Heart right ventricle (tissue), 16 donors: ENCODE measurements at regions not wholly inside any gene's neighbourhood (a gene's known extent, or its start where the extent isn't known, plus 50 kb on each side); places are given as distances from the start of the nearest gene placed in this dataset.
"Not testable (repeated sequence)": the region's sequence is repeated elsewhere in the genome, so short reads cannot be mapped to it uniquely, and the experiment has no call there.

Source experiments
- ATAC-seq, 8 donors: fragments of 200-7000 bp; cut with Tn5 transposase; one replicate each; pipeline ENCODE4 v1.9.1; 2020; ENCODE audit warnings: mild to moderate bottlenecking in 8 of 8, moderate library complexity in 8 of 8, moderate number of reproducible peaks in 1 of 8
- DNase-seq, 2 donors: peaks; one replicate each; pipeline ENCODE4 v3.0.0-alpha.2; 2020
- H3K27ac ChIP-seq, 10 donors: fragments of 200-600 bp; sonication (generic) in 2 of 10; one replicate each; pipeline versions ENCODE4 v1.5.0 to v1.8.0; 2020 to 2022; ENCODE audit warnings: mild to moderate bottlenecking in 3 of 10
- H3K27me3 ChIP-seq, 7 donors: fragments of 200-600 bp; one replicate each; pipeline ENCODE4 v1.8.0; 2021 to 2022; ENCODE audit warnings: mild to moderate bottlenecking in 2 of 7
- H3K36me3 ChIP-seq, 9 donors: fragments of 200-600 bp; sonication (generic) in 1 of 9; one replicate each; pipeline versions ENCODE4 v1.5.0 to v1.8.0; 2020 to 2022; ENCODE audit warnings: mild to moderate bottlenecking in 2 of 9
- H3K4me1 ChIP-seq, 9 donors: fragments of 200-600 bp; sonication (generic) in 1 of 9; one replicate each; pipeline versions ENCODE4 v1.5.0 to v1.8.0; 2020 to 2022; ENCODE audit warnings: mild to moderate bottlenecking in 4 of 9
- H3K4me3 ChIP-seq, 10 donors: fragments of 200-600 bp; sonication (generic) in 2 of 10; one replicate each; pipeline versions ENCODE4 v1.5.0 to v1.8.0; 2020 to 2022; ENCODE audit warnings: mild to moderate bottlenecking in 7 of 10, moderate library complexity in 2 of 10
- H3K9me3 ChIP-seq, 11 donors: fragments of 200-600 bp in 10 of 11; sonication (generic) in 2 of 11; one replicate each; pipeline versions ENCODE4 v1.5.0 to v1.8.0; 2013 to 2022; ENCODE audit warnings: mild to moderate bottlenecking in 2 of 11, control low read depth in 1 of 11, moderate library complexity in 1 of 11
- WGBS, 2 donors: extraction: QIAGEN DNeasy Blood & Tissue Kit; methylation state at CpG; one replicate each; pipeline ENCODE4 v1.1.7; 2013; ENCODE audit warnings: inconsistent platforms in 1 of 2; 5-methylcytosine and 5-hydroxymethylcytosine counted together
- intact Hi-C, 10 donors: fragments of 100-400 bp; cut with DNase I; formaldehyde crosslinking; loops; one replicate each; pipeline versions ENCODE4 v1.11.1 to v1.14.2; 2022
- TF ChIP-seq, protein P1 (sequence below), 9 donors: fragments of 200-600 bp; sonication (generic) in 2 of 9; IDR thresholded peaks; one replicate each; pipeline versions ENCODE4 v1.5.0 to v1.8.0; 2021 to 2022; ENCODE audit warnings: antibody characterized with exemption in 9 of 9, mild to moderate bottlenecking in 5 of 9, moderate library complexity in 1 of 9
- donor health status: Arrhythmogenic right ventricular cardiomyopathy.
- donor health status: ischemic (EF 13 %, LVEDD 7.1; RV severe dilation, severe dysfunction).
- donor health status: healthy with polysubstance abuse.
- donor health status: DM: no; HTN: yes; CAD: no.
- donor health status: DM: no; HTN: no; CAD: no.
- donor health status: ischemic (EF 25% LVEDD 6.9; RV normal size, moderate dysfunction).
- donor health status: ischemic (EF 25% LVEDD 5.7; RV mildly dilated, moderate dysfunction).
- donor health status: healthy.
- donor health status: DM: yes; HTN: yes; CAD: no.
- donor health status: Ischemic cardiomyopathy.
- donor health status: ischemic (EF 35%, LVEDD 5.7; RV mildly dilated, moderate dysfunction).
- donor health status: nonischemic (EF 11% LVEDD 7.7; RV severe dilation, severe dysfunction).
- donor health status: DM: yes; HTN: yes; CAD: no.
- donor health status: PGD.
- donor health status: ischemic (EF 29% LVEDD 5.4; RV normal size, mild dysfunction).
- donor health status: nonischemic (EF 23%, LVEDD 6.1; RV moderate dilation, normal function).

- no peaks in the 10 kb centered on the region for H3K27me3 ChIP-seq
- intact Hi-C loops = loop anchor here in 2 of 10 donors (5.0 to 10.0 kb wide), 2 partner anchors 245 to 488 kb away; partner anchors contain the start of gene TIAM1 (in 1 of the 2)
- no peak for ATAC-seq
- TF ChIP-seq, protein P1, sequence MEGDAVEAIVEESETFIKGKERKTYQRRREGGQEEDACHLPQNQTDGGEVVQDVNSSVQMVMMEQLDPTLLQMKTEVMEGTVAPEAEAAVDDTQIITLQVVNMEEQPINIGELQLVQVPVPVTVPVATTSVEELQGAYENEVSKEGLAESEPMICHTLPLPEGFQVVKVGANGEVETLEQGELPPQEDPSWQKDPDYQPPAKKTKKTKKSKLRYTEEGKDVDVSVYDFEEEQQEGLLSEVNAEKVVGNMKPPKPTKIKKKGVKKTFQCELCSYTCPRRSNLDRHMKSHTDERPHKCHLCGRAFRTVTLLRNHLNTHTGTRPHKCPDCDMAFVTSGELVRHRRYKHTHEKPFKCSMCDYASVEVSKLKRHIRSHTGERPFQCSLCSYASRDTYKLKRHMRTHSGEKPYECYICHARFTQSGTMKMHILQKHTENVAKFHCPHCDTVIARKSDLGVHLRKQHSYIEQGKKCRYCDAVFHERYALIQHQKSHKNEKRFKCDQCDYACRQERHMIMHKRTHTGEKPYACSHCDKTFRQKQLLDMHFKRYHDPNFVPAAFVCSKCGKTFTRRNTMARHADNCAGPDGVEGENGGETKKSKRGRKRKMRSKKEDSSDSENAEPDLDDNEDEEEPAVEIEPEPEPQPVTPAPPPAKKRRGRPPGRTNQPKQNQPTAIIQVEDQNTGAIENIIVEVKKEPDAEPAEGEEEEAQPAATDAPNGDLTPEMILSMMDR (IDR thresholded peaks at IDR 0.05) = no peak
- H3K27ac ChIP-seq = no peak overlapping the region
- H3K9me3 ChIP-seq = no peaks in the 10 kb centered on the region
- peaks cover 0 to 11% (median 5%) of the 10 kb centered on the region in 9 donors for H3K4me1 ChIP-seq
- H3K36me3 ChIP-seq = no peaks in the 10 kb centered on the region
- DNase-seq = no peak
- 75 to 79% methylated on average over 3 of the region's 3 CpGs for WGBS, 2 donors
- H3K4me3 ChIP-seq = no peak overlapping the region
Observed at GRCh38 chr21:31589820-31590219, 69.7 kb upstream of the SOD1 start.

DNA sequence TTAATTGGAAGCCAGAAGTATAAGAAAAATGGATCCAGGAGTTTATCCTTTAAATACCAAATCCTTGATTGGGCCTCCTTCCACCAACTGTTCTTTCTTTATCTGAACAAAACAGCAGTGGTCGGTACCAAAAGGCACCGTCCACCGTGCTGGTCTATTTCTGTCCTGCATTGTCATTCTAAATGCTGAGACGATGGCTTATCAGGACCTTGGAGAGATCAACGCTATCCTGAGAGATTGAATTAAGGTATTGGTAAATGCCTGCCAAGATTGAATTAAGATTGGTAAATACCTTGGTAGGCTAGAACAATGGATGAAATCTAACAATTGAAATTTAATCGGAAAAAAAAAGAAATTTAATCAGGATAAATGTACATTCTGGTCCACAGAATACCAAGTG lies 73.4 kb upstream of the SOD1 start:
- peaks cover 0 to 9% (median 0%) of the 10 kb centered on the region in 9 donors for H3K4me1 ChIP-seq
- ATAC-seq = no peak
- no peak for DNase-seq
- H3K9me3 ChIP-seq = no peaks in the 10 kb centered on the region
- no peaks in the 10 kb centered on the region for H3K27me3 ChIP-seq
- no peaks in the 10 kb centered on the region for H3K36me3 ChIP-seq
- 29 to 41% methylated on average over 6 of the region's 6 CpGs for WGBS, 2 donors
- no peak overlapping the region for H3K4me3 ChIP-seq
- intact Hi-C loops = loop anchor here in 2 of 10 donors (5.0 to 10.0 kb wide), 2 partner anchors 241 to 484 kb away; partner anchors contain the start of gene TIAM1 (in 1 of the 2)
- TF ChIP-seq, protein P1 (IDR thresholded peaks at IDR 0.05) = no peak
- no peak overlapping the region for H3K27ac ChIP-seq

- H3K9me3 ChIP-seq, H3K27ac ChIP-seq, H3K27me3 ChIP-seq, DNase-seq, H3K4me1 ChIP-seq, ATAC-seq, H3K36me3 ChIP-seq, H3K4me3 ChIP-seq: not testable (repeated sequence)
- intact Hi-C loops = loop anchor here in 4 of 10 donors (5.0 to 10.0 kb wide), 3 partner anchors 239 to 387 kb away; partner anchors contain the start of gene TIAM1 (in 1 of the 4)
- WGBS, 2 donors = 72 to 84% methylated on average over 7 of the region's 9 CpGs
Observed at GRCh38 chr21:31583937-31584336, 75.6 kb upstream of the SOD1 start.

DNA sequence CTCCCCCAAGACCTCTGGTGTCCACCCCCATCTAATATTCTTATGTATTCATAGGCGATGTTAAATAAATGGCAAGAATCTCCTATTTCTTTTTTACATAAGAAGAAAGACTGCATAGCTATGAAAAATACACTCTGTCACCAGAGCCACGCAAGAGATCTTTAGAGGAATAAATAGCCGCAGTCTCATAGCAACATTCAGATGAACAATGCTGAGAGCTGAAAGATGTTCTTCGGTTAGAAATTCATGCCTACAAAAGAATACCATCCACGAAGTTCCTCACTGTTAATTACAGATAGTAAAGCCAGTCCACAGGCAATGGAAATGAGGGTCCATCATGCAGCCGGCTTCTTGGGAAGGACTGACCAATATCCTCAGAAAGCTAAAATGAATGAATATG lies 76.0 kb upstream of the SOD1 start:
- peaks cover 0 to 9% (median 0%) of the 10 kb centered on the region in 7 donors for H3K27me3 ChIP-seq
- no peaks in the 10 kb centered on the region for H3K9me3 ChIP-seq
- 84 to 88% methylated on average over 6 of the region's 6 CpGs for WGBS, 2 donors
- no peak for DNase-seq
- TF ChIP-seq, protein P1 (IDR thresholded peaks at IDR 0.05) = no peak
- H3K36me3 ChIP-seq = no peaks in the 10 kb centered on the region
- no peak overlapping the region for H3K4me3 ChIP-seq
- no peak overlapping the region for H3K27ac ChIP-seq
- intact Hi-C loops = loop anchor here in 4 of 10 donors (5.0 to 10.0 kb wide), 3 partner anchors 239 to 386 kb away; partner anchors contain the start of gene TIAM1 (in 1 of the 4)
- no peak for ATAC-seq
- peaks cover 0 to 9% (median 0%) of the 10 kb centered on the region in 9 donors for H3K4me1 ChIP-seq

DNA sequence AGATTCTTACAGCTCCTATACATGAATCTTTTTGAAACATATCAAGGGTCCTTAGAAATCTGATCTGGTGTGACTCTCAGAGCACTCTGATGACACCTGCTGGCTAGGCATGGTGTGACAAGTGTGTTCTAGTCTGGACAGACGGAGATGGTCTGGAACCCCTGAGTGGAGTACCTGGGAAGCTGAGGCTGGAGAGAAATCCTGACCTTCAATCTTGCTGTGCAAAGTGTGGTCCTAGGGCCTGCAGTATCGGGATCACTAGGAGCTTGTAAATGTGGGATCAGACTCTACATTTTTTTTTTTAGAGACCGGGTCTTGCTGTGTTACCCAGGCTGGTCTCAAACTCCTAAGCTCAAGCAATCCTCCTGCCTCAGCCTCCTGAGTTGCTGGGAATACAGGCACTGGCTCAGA lies 78.6 kb upstream of the SOD1 start:
- intact Hi-C loops = loop anchor here in 7 of 10 donors (1.0 to 10.0 kb wide), 5 partner anchors 236 to 384 kb away; partner anchors contain the start of gene TIAM1 (in 1 of the 7)
- H3K9me3 ChIP-seq = no peaks in the 10 kb centered on the region
- ATAC-seq = peak in 7 of 8 donors; percentile 58 to 85 (median 69)
- no peaks in the 10 kb centered on the region for H3K36me3 ChIP-seq
- no peak overlapping the region for H3K27ac ChIP-seq
- H3K27me3 ChIP-seq = peaks cover 0 to 19% (median under 1%) of the 10 kb centered on the region in 7 donors
- peak; percentile 48 to 62 for DNase-seq
- no peak overlapping the region for H3K4me3 ChIP-seq
- peaks cover 0 to 9% (median 0%) of the 10 kb centered on the region in 9 donors for H3K4me1 ChIP-seq
- WGBS, 2 donors = 38 to 41% methylated on average over 3 of the region's 3 CpGs
- TF ChIP-seq, protein P1 (IDR thresholded peaks at IDR 0.05) = peak; percentile 66 to 86 (median 82)
